GM12872 (cell line): ENCODE measurements at regions not wholly inside any gene's neighbourhood (a gene's known extent, or its start where the extent isn't known, plus 50 kb on each side); places are given as distances from the start of the nearest gene placed in this dataset.

Source experiments
- TF ChIP-seq, protein P1 (sequence below): IDR thresholded peaks from 3 replicates; pipeline ENCODE4 v1.5.1; 2011; ENCODE audit warnings: low read depth, mild to moderate bottlenecking, low read length, moderate library complexity; ENCODE audit not compliant: insufficient read depth

DNA sequence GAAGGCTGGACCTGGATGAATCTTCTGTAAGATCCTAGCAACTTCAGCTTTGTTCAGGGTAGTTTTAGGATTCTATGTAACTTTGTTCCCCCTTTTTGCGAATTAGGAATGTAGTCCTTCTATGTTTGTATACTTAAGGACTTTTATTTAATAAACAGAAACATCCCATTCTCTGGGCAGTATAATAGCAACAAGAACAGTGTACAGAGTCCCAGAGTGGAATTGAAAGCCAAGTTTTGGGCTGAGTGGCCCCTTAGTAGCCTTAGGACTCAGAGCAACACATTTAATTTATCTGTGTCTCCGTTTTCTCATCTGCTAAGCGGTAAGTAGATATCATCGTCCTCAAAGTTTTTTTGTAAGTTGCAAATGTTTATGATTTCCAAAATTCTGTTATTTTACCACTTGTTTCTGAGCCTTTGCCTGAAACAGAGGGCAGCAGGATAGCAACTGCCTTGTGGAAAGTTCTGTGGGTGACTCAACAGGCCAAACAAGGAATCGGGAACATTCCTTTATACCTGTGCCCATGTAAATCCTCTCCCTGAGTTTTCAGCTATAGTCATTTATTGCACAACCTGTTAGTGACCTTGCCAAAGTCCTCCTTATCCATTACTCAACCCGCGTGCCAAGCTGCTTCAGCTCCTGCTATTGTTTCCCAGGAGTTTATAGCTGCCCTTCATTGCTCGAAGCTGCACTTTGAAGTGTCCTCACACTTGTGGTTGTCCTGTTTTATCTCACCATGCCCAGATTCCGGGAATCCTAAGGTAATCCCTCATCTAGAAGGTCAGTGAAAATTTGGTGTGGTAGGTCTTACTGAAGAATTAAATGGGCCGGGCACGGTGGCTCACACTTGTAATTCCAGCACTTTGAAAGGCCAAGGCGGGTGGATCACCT is 199.1 kb upstream of the AHR start:
- TF ChIP-seq, protein P1, sequence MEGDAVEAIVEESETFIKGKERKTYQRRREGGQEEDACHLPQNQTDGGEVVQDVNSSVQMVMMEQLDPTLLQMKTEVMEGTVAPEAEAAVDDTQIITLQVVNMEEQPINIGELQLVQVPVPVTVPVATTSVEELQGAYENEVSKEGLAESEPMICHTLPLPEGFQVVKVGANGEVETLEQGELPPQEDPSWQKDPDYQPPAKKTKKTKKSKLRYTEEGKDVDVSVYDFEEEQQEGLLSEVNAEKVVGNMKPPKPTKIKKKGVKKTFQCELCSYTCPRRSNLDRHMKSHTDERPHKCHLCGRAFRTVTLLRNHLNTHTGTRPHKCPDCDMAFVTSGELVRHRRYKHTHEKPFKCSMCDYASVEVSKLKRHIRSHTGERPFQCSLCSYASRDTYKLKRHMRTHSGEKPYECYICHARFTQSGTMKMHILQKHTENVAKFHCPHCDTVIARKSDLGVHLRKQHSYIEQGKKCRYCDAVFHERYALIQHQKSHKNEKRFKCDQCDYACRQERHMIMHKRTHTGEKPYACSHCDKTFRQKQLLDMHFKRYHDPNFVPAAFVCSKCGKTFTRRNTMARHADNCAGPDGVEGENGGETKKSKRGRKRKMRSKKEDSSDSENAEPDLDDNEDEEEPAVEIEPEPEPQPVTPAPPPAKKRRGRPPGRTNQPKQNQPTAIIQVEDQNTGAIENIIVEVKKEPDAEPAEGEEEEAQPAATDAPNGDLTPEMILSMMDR = no peak

DNA sequence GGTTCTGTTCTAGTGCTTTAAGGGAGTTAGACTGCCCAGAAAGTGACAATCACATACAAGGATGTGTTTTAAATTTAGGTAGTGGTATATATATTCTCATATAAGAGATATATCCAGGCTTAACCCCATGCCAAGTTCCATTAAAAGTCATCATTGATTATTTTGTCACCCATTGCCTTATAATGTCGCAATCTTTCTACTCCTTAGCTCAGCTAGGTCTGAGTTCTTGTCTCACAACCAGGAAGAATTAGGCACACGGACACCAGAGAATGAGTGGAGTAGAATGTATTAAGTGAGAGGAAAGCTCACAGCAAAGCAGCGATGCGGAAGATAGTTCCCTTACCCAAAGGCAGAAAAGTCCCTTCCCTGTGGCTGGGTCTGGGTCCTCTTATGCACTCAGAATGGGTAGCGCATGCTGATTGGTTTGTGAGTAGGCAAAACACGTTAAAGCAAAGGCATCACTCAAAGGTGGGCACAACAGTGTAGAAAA is 197.2 kb upstream of the AHR start:
- TF ChIP-seq, protein P1 = no peak

DNA sequence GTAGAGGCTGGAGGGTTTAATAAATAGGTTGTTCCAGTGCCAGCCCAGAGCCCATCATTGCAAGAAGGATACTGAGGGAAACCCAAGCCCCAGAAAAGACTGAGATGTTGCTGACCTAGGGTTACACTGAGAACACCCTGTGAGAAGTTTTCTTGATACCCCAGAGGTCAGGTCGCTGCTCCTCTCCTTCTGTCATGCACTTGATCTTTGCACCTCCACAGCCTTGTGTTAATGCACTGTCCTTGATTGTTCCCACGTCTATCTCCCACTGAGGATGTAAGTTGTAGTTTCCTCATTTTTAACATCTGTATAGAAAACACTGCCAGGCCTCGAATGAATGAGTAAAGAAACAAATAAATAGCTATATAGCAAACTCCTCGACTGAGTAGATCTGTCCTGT is 195.3 kb upstream of the AHR start:
- TF ChIP-seq, protein P1 = no peak

DNA sequence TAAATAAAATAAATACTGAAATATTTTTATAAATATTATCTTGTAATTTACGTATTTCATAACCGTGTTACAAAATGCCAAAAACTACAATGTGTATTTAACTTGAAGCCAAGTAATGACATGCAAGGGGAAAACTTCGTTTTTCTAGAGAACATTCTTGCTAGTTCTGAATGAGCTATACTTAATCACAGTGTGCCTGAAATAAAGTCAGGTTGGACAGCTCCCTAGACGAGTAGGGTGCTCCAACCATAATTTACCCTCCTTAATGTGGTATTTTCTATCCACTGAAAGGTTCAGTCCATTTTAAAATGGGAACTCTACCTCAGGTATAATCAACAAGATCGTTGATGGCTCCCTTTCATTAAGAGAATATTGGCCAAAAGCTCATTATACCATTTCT is 194.5 kb upstream of the AHR start:
- TF ChIP-seq, protein P1 = no peak

DNA sequence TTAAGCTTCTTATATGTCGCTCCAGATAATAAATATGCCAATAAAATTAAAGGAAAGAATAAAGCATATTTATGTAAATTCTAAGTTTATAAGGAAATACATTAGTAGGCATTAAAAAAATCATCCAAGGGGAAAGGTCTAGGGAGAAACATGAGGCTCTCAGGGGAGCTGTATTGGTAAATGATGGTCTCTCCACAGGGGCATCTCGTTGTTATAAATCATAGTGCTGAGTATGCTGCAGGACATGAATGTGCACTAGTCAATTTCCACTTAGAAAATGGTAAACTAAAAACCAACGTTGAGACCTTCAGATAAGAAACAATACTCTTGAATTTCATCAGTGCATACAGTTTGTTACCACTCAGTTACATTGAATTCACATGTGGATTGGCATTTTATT is 194.0 kb upstream of the AHR start:
- TF ChIP-seq, protein P1 = no peak

DNA sequence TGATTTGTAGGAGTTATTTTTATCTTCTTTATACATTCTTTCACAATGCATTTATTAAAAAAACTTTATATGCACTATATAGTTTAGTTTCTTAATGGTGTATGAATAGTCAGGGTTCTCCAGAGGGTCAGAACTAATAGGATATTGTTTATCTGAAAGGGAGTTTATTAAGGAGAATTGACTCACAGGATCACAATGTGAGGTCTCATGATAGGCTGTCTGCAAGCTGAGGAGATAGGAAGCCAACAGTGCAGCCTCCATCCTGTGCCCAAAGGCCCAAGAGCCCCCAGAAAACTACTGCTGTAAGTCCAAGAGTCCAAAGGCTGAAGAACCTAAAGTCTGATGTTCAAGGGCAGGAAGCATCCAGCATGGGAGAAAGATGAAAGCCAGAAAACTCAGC is 192.8 kb upstream of the AHR start:
- TF ChIP-seq, protein P1 = no peak

DNA sequence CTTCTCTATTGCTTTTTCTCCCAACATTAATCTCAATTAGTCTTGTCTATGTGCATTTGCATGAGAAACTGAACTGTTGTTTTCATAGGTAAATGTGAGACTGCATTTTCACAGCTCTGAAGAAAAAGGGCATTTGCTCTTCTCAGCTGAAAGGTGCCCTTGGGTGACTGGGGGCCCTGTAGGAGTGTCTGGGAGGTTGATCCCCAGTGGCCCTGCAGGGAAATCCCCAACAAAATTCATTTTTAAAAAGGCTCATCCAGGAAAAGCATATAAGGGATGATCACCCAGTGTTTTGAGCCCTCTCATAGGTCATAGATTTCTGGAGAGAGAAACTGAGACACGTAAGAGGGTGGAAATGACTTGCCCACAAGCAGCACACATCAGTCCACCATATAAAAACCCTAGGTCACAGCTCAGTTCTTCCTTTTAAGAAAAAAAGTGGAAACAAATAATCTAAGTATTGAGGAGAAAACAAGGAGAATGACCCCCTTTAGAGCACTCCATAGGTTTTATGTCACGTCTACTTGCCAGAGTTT is 190.3 kb upstream of the AHR start:
- TF ChIP-seq, protein P1 = no peak
